ENCODE measurements at regions not wholly inside any gene's neighbourhood (a gene's known extent, or its start where the extent isn't known, plus 50 kb on each side); places are given as distances from the start of the nearest gene placed in this dataset.

DNA sequence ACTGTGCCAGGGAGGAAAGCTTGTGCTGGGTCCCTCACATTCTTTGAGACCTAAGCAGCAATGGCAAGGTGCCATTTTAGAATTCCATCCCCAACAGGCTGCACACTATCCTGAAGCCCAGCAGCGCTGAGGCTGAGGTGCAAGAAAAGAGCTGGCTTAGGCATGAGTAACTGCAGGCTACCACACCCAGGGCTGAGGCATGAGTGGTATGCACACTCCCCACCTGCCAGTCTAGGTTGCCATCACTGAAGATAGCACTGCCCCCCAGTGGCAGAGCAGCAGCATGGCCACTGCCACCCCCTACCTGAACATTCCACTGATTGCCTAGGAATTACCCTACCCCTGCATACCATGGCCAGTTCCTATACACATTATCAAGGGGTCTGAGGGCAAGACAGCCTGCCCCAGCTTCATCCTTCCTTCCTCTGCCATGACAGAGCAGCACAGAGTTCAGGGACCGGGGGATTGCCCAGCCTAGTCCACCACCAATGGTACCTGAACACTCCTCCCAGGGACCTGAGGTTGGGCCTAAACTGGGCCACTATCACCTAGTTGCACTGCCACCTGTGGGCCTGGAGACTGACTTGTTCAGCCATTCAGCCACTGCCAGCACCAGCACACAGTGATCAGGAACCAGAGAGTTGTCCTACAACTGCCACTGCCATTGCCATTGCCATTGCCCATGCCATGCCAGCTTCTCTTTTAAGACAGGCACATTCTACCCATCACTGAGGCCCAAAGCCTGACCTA, 129.8 kb downstream of the SATB1 start:
- no peak for FAIRE-seq
- DNase-seq (ENCODE audit: low spot score in 2 of 2): no peak

DNA sequence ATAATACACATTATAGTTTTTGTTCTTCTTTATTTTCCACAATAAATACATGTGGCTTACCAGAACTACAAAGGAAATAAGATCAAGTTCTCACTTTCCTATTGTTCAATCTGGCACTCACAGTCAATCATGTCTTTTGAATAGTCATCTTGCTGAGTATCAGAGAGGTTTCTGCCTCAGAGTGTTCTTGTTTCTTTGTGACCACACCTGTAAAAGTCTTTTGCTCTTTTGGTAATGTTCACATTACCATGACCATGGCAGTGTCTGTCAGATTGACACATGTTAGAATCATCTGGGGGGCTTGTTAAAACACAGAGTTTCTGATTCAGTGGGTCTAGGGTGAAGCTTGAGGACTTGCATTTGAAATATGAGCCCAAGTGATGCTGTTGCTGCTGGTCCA, 135.0 kb downstream of the SATB1 start:
- FAIRE-seq: no peak

DNA sequence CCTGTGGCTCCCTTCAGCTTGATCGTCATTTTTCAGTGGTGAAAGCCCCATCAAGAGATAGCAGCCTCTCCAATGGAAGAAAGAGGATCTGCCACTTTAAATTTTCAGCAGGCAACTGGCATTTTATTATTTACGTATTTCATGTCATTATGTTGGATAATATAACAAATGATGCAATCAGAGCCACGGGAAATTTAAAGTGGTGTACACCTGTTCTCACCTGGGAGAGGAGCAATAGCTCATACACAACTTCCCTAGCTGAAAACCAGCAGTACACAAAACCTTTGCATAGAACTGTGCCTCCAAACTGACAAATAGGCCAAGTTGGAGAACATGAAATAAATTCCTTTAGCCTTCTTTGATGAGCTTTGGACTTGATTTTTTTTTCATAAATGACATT, 136.9 kb downstream of the SATB1 start:
- DNase-seq (ENCODE audit: low spot score in 2 of 2): no peak

More for the DNA sequence above, 135.0 kb downstream of the SATB1 start:
- no peak for DNase-seq (ENCODE audit: low spot score in 2 of 2)

DNA sequence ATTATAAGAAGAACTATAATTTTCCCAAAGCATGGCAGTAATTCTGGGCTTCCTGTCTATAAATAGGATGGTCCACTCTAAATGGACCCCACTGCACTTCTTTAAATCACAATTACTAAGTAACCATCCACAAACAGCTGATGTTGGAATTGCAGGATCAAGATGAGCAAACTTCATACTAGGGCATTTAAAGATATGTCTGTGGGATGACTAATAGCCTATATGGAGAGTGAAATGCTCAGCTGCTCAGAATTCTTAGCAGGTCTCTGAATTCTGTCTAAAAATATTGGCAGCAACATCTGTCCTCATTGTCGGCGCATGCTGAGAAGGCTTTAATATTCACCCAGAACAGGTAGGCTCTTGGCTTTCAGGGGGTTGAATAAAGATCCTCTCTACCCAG, 140.4 kb downstream of the SATB1 start:
- no peak for FAIRE-seq
- no peak for DNase-seq (ENCODE audit: low spot score in 2 of 2)

More for the DNA sequence above, 136.9 kb downstream of the SATB1 start:
- FAIRE-seq: no peak

DNA sequence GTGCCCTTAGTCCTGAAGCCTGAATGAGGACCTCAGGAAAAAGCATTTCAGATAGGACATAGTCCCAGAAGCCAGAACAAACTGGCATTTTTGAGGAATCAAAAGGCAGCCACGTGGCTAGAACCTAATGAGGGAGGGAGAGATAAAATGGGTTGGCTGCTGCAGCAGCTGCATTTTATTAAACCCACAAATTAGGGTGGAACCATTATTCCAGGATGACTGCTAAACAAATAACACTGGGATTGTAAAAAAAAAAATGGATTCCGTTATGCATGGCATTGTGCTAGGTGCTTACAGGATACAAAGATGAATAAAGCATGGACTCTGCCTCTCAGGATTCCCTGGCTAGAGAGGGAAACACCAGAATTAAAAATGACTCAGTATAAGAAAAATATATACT, 141.5 kb downstream of the SATB1 start:
- no peak for FAIRE-seq
- DNase-seq (ENCODE audit: low spot score in 2 of 2): no peak

- DNase-seq (ENCODE audit: low spot score in 2 of 2) (no peak), FAIRE-seq (no peak)
Measured at GRCh38 chr3:18282507-18282906, 142.6 kb downstream of the SATB1 start.

GRCh38 chr3:18279226-18279737, 145.9 kb downstream of the SATB1 start:
- FAIRE-seq (no peak), DNase-seq (ENCODE audit: low spot score in 2 of 2) (no peak)

DNA sequence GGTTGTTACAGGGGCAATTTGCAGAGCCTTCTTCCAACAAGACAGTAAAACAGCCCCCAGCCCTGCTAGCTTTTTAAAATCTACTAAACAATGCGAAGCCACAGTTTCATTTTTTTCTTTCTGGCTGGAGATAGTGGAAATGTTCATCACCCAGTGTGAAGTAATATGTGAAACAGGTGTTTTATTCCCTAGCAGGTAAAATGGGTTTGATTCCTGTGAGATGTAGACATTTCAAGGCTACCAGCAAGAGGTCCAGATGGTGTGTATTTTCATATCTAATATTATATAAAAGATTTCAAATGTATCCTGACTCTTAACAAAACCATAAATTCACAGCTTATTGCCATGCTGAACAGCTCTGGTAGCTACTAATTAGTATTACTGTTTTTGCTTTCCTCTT, 160.3 kb downstream of the SATB1 start:
- FAIRE-seq (no peak), DNase-seq (ENCODE audit: low spot score in 2 of 2) (no peak)

DNA sequence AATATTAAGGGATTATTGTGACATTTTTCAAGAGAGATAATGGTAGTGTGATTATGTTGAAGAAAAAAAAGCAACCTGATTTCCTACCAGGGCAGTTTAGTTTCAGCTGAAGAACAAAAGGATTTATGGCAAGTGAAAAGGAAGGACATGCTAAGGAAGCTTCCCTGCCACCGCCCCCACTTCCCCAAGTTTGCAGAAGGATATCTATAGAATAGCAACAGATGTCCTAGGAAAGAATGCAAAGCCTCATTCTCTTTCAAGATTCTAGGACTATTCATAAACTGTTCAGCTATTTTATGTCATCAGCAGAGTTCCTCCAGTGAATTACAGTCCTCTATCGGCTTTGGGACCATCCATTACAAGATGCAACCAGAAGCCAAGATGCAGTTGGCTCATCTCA, 160.8 kb downstream of the SATB1 start:
- DNase-seq (ENCODE audit: low spot score in 2 of 2): no peak
- FAIRE-seq: no peak

DNA sequence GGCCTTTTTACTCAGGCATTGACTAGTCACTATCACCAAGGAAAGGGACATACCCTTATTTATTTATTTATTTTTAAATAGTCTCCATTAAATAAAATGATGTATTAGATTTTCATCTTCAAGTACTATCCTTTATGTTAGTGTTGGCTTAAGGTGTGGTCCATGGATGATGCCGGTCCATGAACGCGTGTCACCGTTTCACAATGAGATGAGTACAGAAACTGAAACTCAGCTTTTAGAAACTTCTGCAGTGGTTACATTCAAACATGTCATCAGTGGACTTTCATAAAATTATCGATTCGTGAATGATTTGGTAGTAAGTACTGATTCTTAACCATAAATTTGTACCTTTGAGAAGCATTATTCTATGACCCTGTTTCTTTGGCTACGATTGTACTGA, 166.6 kb downstream of the SATB1 start:
- FAIRE-seq: no peak
- no peak for DNase-seq (ENCODE audit: low spot score in 2 of 2)

GRCh38 chr3:18252578-18252977, 172.6 kb downstream of the SATB1 start:
- DNase-seq (ENCODE audit: low spot score in 2 of 2): no peak
- FAIRE-seq: no peak

DNA sequence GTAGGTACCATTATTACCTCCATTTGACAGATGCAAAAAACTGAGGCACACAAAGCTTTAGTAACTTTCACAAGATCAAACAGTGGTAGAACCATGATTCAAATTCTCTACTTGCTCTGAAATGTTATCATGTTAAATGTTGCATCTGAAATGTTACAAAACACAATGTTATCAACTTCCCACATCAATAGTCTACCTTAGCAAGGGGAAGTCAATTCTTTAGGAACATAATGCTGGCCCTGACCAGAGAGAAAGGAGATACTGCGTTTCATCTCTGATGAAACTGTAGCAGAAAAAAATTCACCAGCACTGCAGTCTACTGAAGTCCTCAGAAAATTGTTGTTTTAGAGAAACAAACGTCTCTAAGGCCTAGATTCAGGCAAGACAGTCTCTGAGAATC, 174.1 kb downstream of the SATB1 start:
- DNase-seq (ENCODE audit: low spot score in 2 of 2): no peak
- FAIRE-seq: no peak

GRCh38 chr3:18249126-18249525, 176.0 kb downstream of the SATB1 start:
- no peak for DNase-seq (ENCODE audit: low spot score in 2 of 2)
- FAIRE-seq: no peak

- FAIRE-seq: no peak
- DNase-seq (ENCODE audit: low spot score in 2 of 2): no peak
Measured at GRCh38 chr3:18247776-18248310, 177.3 kb downstream of the SATB1 start.

- FAIRE-seq: no peak
- DNase-seq (ENCODE audit: low spot score in 2 of 2): no peak
Measured at GRCh38 chr3:18247139-18247695, 177.9 kb downstream of the SATB1 start.

GRCh38 chr3:18246336-18247060, 178.6 kb downstream of the SATB1 start:
- FAIRE-seq: no peak

DNA sequence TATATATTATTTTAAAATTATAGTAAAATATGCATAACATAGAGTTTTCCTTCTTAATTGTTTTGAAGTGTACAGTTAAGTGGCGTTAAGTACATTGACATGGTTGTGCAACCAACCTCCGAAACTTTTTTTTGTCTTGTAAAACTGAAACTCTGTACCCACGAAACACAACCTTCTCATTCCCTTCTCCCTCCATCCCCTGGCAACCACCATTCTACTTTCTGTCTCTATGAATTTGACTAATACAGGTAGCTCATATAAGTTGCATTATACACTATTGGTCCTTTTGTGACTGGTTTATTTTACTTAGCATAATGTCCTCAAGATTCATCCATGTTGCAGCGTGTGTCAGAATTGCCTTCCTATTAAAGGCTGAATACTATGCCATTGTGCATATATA, 179.4 kb downstream of the SATB1 start:
- FAIRE-seq (no peak), DNase-seq (ENCODE audit: low spot score in 2 of 2) (no peak)

More at GRCh38 chr3:18246336-18247060, 178.6 kb downstream of the SATB1 start:
- no peak for DNase-seq (ENCODE audit: low spot score in 2 of 2)

DNA sequence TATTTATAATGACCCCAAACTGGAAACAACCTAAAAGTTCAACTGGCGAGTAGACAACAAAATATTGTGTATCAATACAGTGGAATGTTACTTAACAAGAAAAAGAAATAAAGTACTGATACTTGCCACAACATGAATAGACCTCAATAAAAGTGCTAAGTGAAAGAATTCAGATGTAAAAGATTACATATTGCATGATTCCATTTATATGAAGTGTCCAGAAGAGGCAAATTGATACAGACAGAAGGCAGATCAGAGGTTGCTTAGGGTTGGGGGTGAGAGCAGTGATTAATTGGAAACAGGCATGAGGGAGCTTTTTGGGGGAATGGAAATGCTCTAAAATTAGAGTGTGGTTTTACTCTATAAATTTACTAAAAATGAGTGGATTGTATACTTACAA, 183.3 kb downstream of the SATB1 start:
- FAIRE-seq (no peak), DNase-seq (ENCODE audit: low spot score in 2 of 2) (no peak)

GRCh38 chr3:18239674-18240073, 185.5 kb downstream of the SATB1 start:
- no peak for DNase-seq (ENCODE audit: low spot score in 2 of 2)
- no peak for FAIRE-seq

- no peak for FAIRE-seq
- no peak for DNase-seq (ENCODE audit: low spot score in 2 of 2)
Measured at GRCh38 chr3:18238746-18239331, 186.3 kb downstream of the SATB1 start.

GRCh38 chr3:18238332-18238731, 186.8 kb downstream of the SATB1 start:
- FAIRE-seq: no peak
- DNase-seq (ENCODE audit: low spot score in 2 of 2): no peak

Data from frontal cortex (tissue), 3 donors.